HUES48 (cell line): ENCODE measurements at regions not wholly inside any gene's neighbourhood (a gene's known extent, or its start where the extent isn't known, plus 50 kb on each side); places are given as distances from the start of the nearest gene placed in this dataset.

Experiments
- H3K27ac ChIP-seq: one replicate; pipeline ENCODE4 v1.7.0; 2013; ENCODE audit warnings: low read depth, low read length, inconsistent platforms
- H3K27me3 ChIP-seq: 2 replicates; pipeline ENCODE4 v1.6.1; 2013; ENCODE audit warnings: mild to moderate bottlenecking, low read length; ENCODE audit not compliant: control insufficient read depth, insufficient read depth
- H3K36me3 ChIP-seq: 2 replicates; pipeline ENCODE4 v1.6.1; 2013; ENCODE audit warnings: low read length; ENCODE audit not compliant: control insufficient read depth, insufficient read depth
- H3K4me1 ChIP-seq: 2 replicates; pipeline ENCODE4 v1.6.1; 2013; ENCODE audit warnings: mild to moderate bottlenecking, low read length; ENCODE audit not compliant: control insufficient read depth, insufficient read depth
- H3K4me3 ChIP-seq: 2 replicates; pipeline ENCODE4 v1.5.1; 2013; ENCODE audit warnings: mild to moderate bottlenecking, low read depth, low read length
- H3K9ac ChIP-seq: 2 replicates; pipeline ENCODE4 v1.6.1; 2013; ENCODE audit warnings: mild to moderate bottlenecking, low read depth, low read length, moderate library complexity
- H3K9me3 ChIP-seq: 2 replicates; pipeline ENCODE4 v1.6.1; 2013; ENCODE audit warnings: low read length; ENCODE audit not compliant: control insufficient read depth, insufficient read depth

DNA sequence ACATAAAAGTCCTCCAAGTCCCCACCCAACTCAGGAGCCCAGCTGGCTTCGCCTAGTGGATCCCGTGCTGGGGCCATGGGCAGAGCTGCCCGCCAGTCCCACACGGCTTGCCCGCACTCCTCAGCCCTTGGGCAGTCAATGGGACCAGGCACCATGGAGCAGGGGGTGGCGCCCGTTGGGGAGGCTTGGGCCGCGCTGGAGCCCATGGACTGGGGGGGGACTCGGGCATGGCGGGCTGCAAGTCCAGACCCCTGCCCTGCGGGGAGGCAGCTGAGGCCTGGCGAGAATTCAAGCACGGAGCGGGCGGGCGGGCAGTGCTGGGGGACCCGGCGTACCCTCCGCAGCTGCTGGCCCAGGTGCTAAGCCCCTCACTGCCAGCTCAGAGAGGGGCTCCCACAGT, 249.8 kb upstream of the PLD5 start:
- Histone ChIP-seq H3K4me1 (no peaks in the 10 kb centered on the region), H3K9ac (no peak overlapping the region), H3K9me3 (no peaks in the 10 kb centered on the region), H3K27me3 (no peaks in the 10 kb centered on the region), H3K4me3 (no peak overlapping the region), H3K36me3 (no peaks in the 10 kb centered on the region), H3K27ac (no peak overlapping the region)

DNA sequence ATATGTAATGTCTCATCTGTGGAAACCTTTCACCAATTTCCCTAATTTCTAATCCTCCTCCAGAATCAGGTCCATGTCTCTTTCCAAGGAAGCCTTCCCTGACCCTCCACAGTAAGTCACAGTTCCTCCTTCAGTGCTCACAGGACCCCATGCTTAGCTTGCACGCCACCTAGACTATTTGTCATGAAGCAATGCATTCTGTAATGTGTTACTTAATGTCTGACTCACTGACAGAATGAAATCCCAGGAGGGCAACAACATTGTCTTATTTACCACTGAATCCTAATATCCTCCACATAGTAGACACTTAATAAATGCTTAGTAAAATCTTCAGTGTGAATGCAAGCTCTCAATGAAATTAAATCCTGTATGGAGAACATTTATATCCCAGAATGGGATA, 245.9 kb upstream of the PLD5 start:
- Histone ChIP-seq H3K36me3 (no peaks in the 10 kb centered on the region), H3K27me3 (no peaks in the 10 kb centered on the region), H3K9me3 (no peaks in the 10 kb centered on the region), H3K27ac (no peak overlapping the region), H3K4me1 (no peaks in the 10 kb centered on the region), H3K9ac (no peak overlapping the region), H3K4me3 (no peak overlapping the region)

DNA sequence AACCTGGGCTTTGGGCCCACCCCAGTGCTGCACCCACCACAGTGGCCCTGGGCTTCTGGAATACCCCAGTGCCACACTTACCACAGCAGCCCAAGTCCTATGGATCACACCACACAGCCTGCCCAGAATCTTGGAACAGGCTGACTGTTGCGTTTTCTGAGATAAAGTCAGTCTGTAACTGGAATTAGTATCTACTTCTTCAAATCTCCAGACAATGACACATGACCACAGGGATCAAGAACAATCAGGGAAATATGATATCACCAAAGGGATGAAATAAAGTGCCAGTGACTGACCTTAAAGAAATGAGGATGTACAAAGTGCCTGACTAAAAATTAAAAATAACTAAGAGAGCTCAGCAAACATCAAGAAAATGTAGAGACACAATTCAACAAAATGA, 239.7 kb upstream of the PLD5 start:
- Histone ChIP-seq H3K4me3 (no peak overlapping the region), H3K36me3 (no peaks in the 10 kb centered on the region), H3K27ac (no peak overlapping the region), H3K4me1 (no peaks in the 10 kb centered on the region), H3K9me3 (no peaks in the 10 kb centered on the region), H3K9ac (no peak overlapping the region), H3K27me3 (no peaks in the 10 kb centered on the region)

DNA sequence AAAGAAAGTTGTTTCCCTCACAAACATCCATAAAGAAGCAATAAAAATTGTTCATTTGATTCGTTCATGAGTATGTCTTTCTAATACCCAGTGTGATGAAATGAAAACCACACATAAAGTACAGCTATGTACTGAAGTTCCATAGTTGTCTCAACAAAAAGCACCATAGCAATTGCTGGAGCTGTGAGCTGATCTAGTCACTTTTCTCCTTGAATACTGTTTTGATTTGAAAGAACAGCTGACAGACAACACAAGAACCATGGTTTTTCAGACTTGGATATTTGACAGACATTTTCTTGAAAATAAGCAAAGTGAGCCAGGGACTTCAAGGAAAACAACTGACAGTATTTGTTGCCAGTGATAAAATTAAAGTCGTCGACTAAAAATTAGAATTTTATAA, 237.1 kb upstream of the PLD5 start:
- H3K27ac ChIP-seq: no peak overlapping the region
- no peak overlapping the region for H3K4me3 ChIP-seq
- no peaks in the 10 kb centered on the region for H3K4me1 ChIP-seq
- no peaks in the 10 kb centered on the region for H3K36me3 ChIP-seq
- H3K9me3 ChIP-seq: no peaks in the 10 kb centered on the region
- no peak overlapping the region for H3K9ac ChIP-seq
- no peaks in the 10 kb centered on the region for H3K27me3 ChIP-seq

DNA sequence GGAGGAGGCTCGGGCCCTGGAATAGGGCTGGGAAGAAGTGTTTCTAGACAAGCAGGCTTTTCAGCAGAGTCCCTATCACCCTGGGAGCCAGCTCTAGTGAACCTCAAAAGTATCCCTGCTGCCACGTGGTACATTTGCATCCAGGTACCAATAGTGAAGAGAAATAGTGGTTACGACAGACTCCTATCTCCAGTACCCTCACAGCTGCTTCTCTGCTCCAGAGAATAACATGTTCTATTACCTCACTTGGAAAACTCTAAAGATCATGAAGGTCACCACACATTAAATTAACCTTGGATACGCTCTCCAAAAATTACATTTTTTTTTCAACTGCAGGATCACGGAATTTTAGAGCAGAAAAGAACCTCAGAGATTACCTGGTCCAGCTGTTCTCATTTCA, 230.4 kb upstream of the PLD5 start:
- no peaks in the 10 kb centered on the region for H3K9me3 ChIP-seq
- no peak overlapping the region for H3K4me3 ChIP-seq
- no peak overlapping the region for H3K9ac ChIP-seq
- H3K36me3 ChIP-seq: no peaks in the 10 kb centered on the region
- H3K4me1 ChIP-seq: no peaks in the 10 kb centered on the region
- H3K27ac ChIP-seq: no peak overlapping the region
- no peaks in the 10 kb centered on the region for H3K27me3 ChIP-seq

DNA sequence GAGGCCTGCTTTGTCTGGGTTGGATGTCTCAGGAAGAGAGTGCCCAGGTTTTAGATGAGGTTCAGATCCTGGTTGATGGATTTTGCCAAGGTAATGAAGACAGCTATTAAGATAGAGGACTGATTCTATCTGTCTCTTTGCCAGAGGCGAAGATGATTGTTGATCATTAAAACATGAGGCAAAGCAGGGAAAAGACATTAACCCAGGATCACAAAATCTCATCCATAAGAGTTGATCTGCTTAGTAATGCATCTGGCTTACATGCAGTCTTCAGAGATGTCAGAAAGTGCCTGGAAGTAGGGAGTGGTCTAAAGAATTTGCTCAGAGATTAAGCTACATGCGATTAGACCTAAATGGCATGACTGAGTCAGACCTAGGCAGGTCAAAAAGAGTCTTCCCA, 229.6 kb upstream of the PLD5 start:
- Histone ChIP-seq H3K4me1 (no peaks in the 10 kb centered on the region), H3K27ac (no peak overlapping the region), H3K27me3 (no peaks in the 10 kb centered on the region), H3K9me3 (no peaks in the 10 kb centered on the region), H3K36me3 (no peaks in the 10 kb centered on the region), H3K9ac (no peak overlapping the region), H3K4me3 (no peak overlapping the region)

DNA sequence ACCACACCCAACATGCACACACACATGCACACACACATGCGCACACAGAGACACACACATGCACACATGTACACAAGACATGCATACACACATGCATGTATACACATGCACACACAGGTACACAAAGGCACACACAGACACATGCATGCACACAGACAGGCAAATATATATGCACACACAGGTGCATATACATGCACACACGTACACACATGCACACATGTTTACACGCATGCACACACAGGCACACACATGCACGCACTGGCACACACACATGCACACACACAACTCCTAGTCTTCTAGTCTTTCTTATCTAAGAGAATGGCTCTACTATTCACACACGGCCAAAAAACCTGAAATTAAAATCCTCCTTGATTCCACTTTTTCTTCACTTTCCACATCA, 222.7 kb upstream of the PLD5 start:
- Histone ChIP-seq H3K9ac (no peak overlapping the region), H3K27ac (no peak overlapping the region)

DNA sequence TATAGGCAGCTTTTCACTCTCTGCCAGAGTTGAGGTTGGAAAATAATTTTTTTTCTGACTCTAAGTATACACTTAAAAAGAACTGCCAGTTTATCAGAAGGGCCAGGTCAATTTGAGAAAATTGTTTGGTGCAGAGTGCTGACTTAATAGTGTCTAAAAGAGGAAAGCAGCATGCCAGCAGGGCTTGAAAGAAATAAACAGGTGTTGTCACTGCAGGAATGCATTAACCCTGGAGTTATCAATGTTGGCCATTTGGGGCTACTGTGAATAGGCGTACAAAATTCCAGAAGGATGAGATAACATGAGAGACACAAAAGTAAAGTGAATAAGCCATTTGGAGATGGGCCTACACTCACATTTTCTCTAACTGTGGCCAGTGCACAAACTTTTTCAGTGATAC, 220.6 kb upstream of the PLD5 start:
- H3K9me3 ChIP-seq: no peaks in the 10 kb centered on the region
- no peaks in the 10 kb centered on the region for H3K36me3 ChIP-seq
- H3K27ac ChIP-seq: no peak overlapping the region
- H3K4me1 ChIP-seq: no peaks in the 10 kb centered on the region
- no peak overlapping the region for H3K4me3 ChIP-seq
- no peaks in the 10 kb centered on the region for H3K27me3 ChIP-seq
- H3K9ac ChIP-seq: no peak overlapping the region

More for the DNA sequence above, 222.7 kb upstream of the PLD5 start:
- Histone ChIP-seq H3K4me1 (no peaks in the 10 kb centered on the region), H3K27me3 (no peaks in the 10 kb centered on the region), H3K4me3 (no peak overlapping the region), H3K36me3 (no peaks in the 10 kb centered on the region), H3K9me3 (no peaks in the 10 kb centered on the region)

DNA sequence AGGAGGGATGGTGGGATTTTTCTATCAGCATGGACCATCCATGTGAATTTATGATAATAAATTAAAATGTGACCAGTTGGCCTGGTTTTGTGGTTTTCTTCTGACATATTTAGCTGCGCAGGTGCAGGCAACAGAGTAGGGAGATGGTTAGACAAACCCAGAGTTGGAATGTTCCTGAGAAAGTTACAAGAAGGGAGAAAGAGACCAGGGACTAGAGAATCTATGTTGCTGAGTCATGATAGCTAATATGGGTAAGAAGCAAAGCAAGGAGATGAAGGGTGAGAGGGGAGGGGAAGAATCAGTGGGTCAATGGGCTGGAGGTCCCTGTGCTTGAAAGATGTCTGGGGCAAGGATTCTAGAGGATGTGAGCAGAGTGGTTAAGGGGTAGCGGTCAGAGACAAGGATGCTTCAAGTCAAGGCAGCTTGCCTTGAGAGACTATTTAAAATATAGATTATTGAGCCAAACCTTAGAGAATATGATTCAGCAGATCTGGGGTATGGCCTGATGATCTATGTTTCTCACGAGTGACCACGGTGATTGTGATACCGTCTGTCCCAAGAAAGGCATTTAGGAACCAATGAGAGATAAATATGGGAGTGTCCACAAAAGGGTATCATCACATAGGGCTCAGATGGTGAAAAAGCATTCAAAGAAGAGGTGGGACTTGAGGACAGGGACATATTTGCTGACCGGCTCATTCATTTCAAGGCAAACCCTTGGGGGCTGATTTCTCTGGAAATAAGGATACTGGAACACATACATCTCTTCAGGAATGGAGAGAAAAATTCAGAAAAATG, 219.7 kb upstream of the PLD5 start:
- Histone ChIP-seq H3K9me3 (no peaks in the 10 kb centered on the region), H3K9ac (no peak overlapping the region), H3K4me3 (no peak overlapping the region), H3K27ac (no peak overlapping the region), H3K4me1 (no peaks in the 10 kb centered on the region), H3K36me3 (no peaks in the 10 kb centered on the region), H3K27me3 (no peaks in the 10 kb centered on the region)

DNA sequence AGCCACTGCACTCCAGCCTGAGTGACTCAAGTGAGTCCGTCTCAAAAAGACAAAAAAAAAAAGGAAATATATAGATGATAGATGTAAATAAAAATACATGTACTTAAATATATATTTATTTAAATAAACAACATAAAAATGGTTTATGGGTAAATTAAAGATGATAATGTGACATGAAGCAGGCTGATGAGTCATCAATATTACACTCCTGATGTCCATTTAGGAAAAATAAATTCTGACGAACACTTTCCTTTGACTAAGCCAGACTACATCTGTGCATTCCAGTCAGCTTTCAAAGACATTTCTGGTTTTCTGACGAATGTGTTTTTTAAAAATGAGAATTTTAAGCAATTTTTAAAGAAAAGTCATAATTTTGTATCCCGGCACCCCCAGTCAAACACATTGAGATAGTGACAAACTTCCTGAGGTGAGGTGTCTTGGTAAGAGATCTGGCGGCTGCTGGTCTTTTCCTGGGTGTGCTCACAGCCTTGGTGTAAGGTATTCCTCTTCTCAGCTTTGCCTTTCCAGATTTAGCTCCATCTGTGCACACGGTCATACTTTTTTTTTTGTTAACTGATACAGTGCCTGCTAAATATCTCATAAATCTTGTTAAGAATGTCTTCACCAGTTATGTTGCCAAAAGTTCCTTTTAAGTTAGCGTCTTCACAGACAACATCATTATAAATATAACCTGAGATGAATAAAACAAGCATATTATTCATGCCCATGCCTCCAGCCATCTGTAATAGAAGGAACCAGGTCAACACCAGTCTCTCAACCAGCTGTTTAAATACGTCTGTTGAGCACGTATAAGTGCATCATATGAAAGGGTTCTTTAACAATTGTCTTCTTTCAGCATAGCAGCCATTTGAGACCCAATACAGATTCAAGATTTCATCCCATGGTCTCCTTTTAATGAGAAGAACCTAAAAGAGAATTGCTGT, 214.5 kb upstream of the PLD5 start:
- H3K4me3 ChIP-seq: no peak overlapping the region
- no peak overlapping the region for H3K9ac ChIP-seq
- no peaks in the 10 kb centered on the region for H3K36me3 ChIP-seq
- H3K4me1 ChIP-seq: no peaks in the 10 kb centered on the region
- no peaks in the 10 kb centered on the region for H3K9me3 ChIP-seq
- no peaks in the 10 kb centered on the region for H3K27me3 ChIP-seq
- H3K27ac ChIP-seq: no peak overlapping the region

DNA sequence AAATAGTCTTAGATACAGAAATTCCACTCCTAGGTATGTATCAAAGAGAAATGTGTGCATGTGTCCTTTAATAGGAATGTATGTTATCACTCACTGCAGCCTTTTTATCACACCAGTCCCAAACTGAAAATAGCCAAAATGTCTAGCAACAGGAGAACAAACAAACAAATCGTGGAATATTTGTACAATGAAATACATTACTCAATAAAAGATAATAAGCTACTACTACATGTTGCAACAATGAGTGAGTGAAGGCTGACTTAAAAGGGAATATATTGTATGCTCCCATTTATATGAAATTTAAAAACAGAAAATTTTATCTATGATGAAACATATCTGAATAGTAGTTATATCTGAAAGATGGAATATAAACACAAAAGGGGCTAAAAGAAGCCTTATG, 212.1 kb upstream of the PLD5 start:
- Histone ChIP-seq H3K9me3 (no peaks in the 10 kb centered on the region), H3K27me3 (no peaks in the 10 kb centered on the region), H3K4me3 (no peak overlapping the region), H3K4me1 (no peaks in the 10 kb centered on the region), H3K27ac (no peak overlapping the region), H3K9ac (no peak overlapping the region), H3K36me3 (no peaks in the 10 kb centered on the region)
